Retinal pigment epithelial cell (primary cell): ENCODE measurements at regions not wholly inside any gene's neighbourhood (a gene's known extent, or its start where the extent isn't known, plus 50 kb on each side); places are given as distances from the start of the nearest gene placed in this dataset.

Experiments used
- DNase-seq: peaks from one replicate; pipeline ENCODE4 v3.0.0-alpha.2; 2010; ENCODE audit warnings: low read depth
- H3K4me3 ChIP-seq: 2 replicates; pipeline ENCODE4 v1.5.1; 2011; ENCODE audit warnings: mild to moderate bottlenecking, low read length, control low read depth, moderate library complexity
- CTCF ChIP-seq: conservative IDR thresholded peaks from 2 replicates; pipeline ENCODE4 v1.5.1; 2011; ENCODE audit warnings: low read depth, low read length, control low read depth, inconsistent platforms

- no peak for TF ChIP-seq CTCF
- no peak overlapping the region for H3K4me3 ChIP-seq
- no peak for DNase-seq
These were observed 362.7 kb upstream of the DDI1 start for GRCh38 chr11:103673773-103674172.

DNA sequence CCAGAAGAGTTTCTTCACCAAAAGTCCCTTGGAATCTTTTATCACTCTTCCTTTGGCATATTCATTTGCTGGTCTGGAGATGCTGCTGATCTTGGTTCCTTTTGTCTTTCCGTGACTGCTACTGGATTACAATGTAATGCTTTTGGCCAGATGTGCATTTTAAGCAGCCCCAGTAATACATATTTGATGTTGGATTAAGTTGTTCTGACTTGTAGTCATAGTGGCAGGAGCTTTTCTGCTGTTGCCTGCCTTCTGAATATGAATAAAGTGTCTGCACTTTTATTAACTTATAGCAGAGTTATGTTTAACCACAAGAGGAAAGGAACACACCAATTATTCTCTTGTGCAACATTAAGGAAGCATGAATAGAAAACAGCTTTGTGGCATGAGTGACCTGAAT lies 360.0 kb upstream of the DDI1 start:
- no peak for DNase-seq
- H3K4me3 ChIP-seq: no peak overlapping the region
- TF ChIP-seq CTCF: no peak

- DNase-seq: no peak
- H3K4me3 ChIP-seq: no peak overlapping the region
- no peak for TF ChIP-seq CTCF
These were observed 355.6 kb upstream of the DDI1 start for GRCh38 chr11:103680826-103681225.

DNA sequence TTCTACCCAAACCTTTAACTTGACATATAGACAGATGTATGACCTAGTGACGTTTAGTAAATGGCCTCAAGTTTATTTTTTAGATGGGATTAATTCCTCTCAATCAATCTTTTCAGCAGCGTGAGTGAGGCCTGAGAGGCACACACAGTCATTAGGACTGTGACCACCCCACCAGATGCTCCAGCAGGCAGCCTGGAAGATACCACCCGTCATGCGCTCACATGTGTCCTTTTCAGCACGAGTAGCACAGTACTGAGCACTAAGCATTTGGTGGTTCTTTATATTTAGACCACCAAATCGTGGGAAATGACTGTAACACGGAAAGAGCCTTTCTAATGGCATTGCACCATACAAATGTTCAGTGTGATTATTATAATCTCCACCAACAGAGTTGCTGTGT lies 354.6 kb upstream of the DDI1 start:
- no peak for DNase-seq
- TF ChIP-seq CTCF: no peak
- no peak overlapping the region for H3K4me3 ChIP-seq

DNA sequence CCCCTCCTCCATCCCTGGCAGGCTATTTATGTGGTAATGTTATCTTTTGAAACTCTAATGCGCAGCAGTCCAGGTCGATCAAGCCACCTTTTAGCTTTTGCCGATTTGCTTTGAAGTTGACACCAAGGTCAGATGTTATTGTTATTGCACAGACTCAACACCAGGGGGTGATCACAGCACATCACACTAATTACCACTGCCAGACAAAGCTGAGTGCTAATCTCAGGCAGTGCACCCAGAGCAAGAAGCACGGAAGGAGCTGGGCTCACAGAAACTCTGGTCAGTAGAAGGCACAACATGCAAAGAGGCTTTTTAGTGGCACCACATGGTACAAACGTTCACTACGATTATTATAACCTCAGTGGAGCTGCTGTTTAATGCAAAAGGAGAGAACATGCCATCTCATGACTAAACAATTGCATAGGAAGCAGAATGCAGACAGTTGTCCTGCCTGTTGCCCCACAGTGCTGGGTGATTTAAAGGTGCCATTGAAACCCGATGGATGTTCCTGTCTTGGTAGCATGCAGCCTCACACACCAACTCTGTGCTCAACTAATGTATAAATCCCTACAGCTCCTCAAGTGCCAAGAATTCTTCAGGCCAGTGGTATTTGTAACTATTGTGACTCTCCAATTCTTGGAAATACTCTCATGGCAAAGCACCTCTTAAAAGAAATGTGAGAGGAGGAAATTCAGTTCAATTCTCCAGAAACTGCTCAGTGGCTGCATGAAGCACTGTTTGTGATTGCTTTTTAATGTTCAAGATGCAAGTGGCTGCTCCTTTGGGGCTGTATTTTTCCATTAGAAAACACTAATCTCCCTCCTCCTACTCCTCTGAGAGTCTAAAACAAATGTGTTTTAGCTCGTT lies 353.9 kb upstream of the DDI1 start:
- peak; percentile 70 for DNase-seq
- H3K4me3 ChIP-seq: no peak overlapping the region
- peak; percentile 82 for TF ChIP-seq CTCF

DNA sequence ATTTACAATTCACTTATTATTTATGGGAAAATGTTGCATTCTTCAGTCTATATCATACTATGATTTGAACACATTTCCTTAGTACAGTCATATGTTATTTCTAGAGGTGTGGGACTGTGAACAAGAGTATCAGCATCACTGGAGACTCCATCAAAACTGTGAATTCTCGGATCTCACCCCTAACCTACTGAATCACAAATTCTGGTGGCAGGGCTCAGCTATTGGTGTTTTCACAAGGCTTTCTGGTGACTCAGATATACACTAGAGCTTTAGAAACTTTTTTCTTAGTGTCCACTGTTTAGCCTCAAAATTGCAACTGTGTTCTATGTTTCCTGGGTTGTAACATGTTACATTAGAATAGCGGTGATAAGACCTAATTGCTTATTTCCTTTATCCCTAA lies 352.9 kb upstream of the DDI1 start:
- DNase-seq: no peak
- no peak for TF ChIP-seq CTCF
- H3K4me3 ChIP-seq: no peak overlapping the region

DNA sequence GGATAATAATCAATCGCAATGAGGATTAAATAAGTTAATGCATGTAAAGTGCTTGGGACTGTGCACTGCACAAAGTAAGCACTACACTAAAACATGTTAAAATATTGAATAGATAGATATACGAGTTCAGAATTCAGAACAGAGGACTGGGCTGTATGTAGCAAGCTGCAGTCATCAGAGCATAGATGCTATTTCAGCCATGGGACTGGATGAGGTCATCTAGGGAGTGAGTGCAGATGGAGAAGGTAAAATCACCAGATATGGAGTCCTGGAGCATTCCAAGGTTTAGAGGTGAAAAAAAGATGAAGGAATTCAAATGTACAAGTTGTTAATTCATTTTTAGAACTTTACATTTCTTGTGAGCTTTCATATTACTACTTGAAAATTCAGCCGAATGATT lies 347.5 kb upstream of the DDI1 start:
- no peak for TF ChIP-seq CTCF
- no peak for DNase-seq
- H3K4me3 ChIP-seq: no peak overlapping the region
